Neural progenitor cell (in vitro differentiated cells): ENCODE measurements at regions not wholly inside any gene's neighbourhood (a gene's known extent, or its start where the extent isn't known, plus 50 kb on each side); places are given as distances from the start of the nearest gene placed in this dataset.

Experiments used
- DNase-seq: peaks from one replicate; pipeline ENCODE4 v3.0.0-alpha.2; 2016; ENCODE audit warnings: low spot score
- H2AFZ ChIP-seq: fragments of 200-600 bp; sonication (generic); replicated peaks from 2 replicates; pipeline ENCODE4 v1.6.1; 2016; ENCODE audit warnings: antibody characterized with exemption
- H3F3A ChIP-seq: fragments of 200-600 bp; sonication (generic); 2 replicates; pipeline ENCODE4 v1.6.1; 2016; ENCODE audit warnings: antibody characterized with exemption, low read depth
- H3K27ac ChIP-seq: fragments of 200-600 bp; sonication (generic); 2 replicates; pipeline ENCODE4 v1.5.1; 2016; ENCODE audit warnings: mild to moderate bottlenecking
- H3K27me3 ChIP-seq: fragments of 200-600 bp; sonication (generic); 2 replicates; pipeline ENCODE4 v1.6.1; 2016; ENCODE audit warnings: mild to moderate bottlenecking, moderate library complexity
- H3K36me3 ChIP-seq: fragments of 200-600 bp; sonication (generic); 2 replicates; pipeline ENCODE4 v1.5.1; 2016
- H3K4me1 ChIP-seq: fragments of 200-600 bp; sonication (generic); 2 replicates; pipeline ENCODE4 v1.6.1; 2016; ENCODE audit warnings: mixed run types
- H3K4me2 ChIP-seq: fragments of 200-600 bp; sonication (generic); 2 replicates; pipeline ENCODE4 v1.6.1; 2016
- H3K4me3 ChIP-seq: fragments of 200-600 bp; sonication (generic); 2 replicates; pipeline ENCODE4 v1.5.1; 2016
- H3K79me2 ChIP-seq: fragments of 200-600 bp; sonication (generic); 2 replicates; pipeline ENCODE4 v1.6.1; 2016; ENCODE audit warnings: low read depth
- H3K9ac ChIP-seq: fragments of 200-600 bp; sonication (generic); 2 replicates; pipeline ENCODE4 v1.6.1; 2016
- H3K9me3 ChIP-seq: fragments of 200-600 bp; sonication (generic); 2 replicates; pipeline ENCODE4 v1.5.1; 2016; ENCODE audit warnings: low read depth
- H4K20me1 ChIP-seq: fragments of 200-600 bp; sonication (generic); 2 replicates; pipeline ENCODE4 v1.6.1; 2016; ENCODE audit warnings: low read depth
- H3K27ac Mint-ChIP-seq: 3 replicates; pipeline ENCODE4 v1.8.0; 2021; ENCODE audit warnings: mixed read lengths
- H3K27me3 Mint-ChIP-seq: 2 replicates; pipeline ENCODE4 v1.8.0; 2022; ENCODE audit warnings: low read depth, mild to moderate bottlenecking, inconsistent platforms, moderate library complexity, mixed read lengths; ENCODE audit not compliant: insufficient read depth
- H3K36me3 Mint-ChIP-seq: 3 replicates; pipeline ENCODE4 v1.8.0; 2021; ENCODE audit warnings: mixed read lengths
- H3K4me1 Mint-ChIP-seq: 3 replicates; pipeline ENCODE4 v1.8.0; 2021; ENCODE audit warnings: mixed read lengths
- H3K4me3 Mint-ChIP-seq: 3 replicates; pipeline ENCODE4 v1.8.0; 2021; ENCODE audit warnings: mild to moderate bottlenecking, moderate library complexity, mixed read lengths
- H3K9me3 Mint-ChIP-seq: 3 replicates; pipeline ENCODE4 v1.8.0; 2020; ENCODE audit warnings: mixed read lengths
- EZH2 ChIP-seq: fragments of 200-600 bp; sonication (generic); IDR thresholded peaks from 2 replicates; pipeline ENCODE4 v1.6.1; 2017; ENCODE audit warnings: antibody characterized with exemption, mild to moderate bottlenecking, moderate library complexity
- EZH2phosphoT487 ChIP-seq: fragments of 200-600 bp; sonication (generic); IDR thresholded peaks from 2 replicates; pipeline ENCODE4 v1.6.1; 2017; ENCODE audit warnings: antibody characterized with exemption
- TF ChIP-seq, protein P1 (sequence below): fragments of 200-600 bp; sonication (generic); IDR thresholded peaks from 2 replicates; pipeline ENCODE4 v1.5.1; 2017; ENCODE audit warnings: antibody characterized with exemption, mild to moderate bottlenecking

GRCh38 chrX:69415698-69416097, 88.4 kb upstream of the NALF2 start:
- TF ChIP-seq, protein P1, sequence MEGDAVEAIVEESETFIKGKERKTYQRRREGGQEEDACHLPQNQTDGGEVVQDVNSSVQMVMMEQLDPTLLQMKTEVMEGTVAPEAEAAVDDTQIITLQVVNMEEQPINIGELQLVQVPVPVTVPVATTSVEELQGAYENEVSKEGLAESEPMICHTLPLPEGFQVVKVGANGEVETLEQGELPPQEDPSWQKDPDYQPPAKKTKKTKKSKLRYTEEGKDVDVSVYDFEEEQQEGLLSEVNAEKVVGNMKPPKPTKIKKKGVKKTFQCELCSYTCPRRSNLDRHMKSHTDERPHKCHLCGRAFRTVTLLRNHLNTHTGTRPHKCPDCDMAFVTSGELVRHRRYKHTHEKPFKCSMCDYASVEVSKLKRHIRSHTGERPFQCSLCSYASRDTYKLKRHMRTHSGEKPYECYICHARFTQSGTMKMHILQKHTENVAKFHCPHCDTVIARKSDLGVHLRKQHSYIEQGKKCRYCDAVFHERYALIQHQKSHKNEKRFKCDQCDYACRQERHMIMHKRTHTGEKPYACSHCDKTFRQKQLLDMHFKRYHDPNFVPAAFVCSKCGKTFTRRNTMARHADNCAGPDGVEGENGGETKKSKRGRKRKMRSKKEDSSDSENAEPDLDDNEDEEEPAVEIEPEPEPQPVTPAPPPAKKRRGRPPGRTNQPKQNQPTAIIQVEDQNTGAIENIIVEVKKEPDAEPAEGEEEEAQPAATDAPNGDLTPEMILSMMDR = no peak
- no peak for TF ChIP-seq EZH2
- no peak for DNase-seq
- Histone ChIP-seq H3K79me2 (no peaks in the 10 kb centered on the region), H3K9ac (no peak overlapping the region), H3K27ac (no peak overlapping the region), H3K9me3 (no peaks in the 10 kb centered on the region), H3K27me3 (no peaks in the 10 kb centered on the region), H3F3A (no peaks in the 10 kb centered on the region), H3K4me1 (no peaks in the 10 kb centered on the region), H3K36me3 (no peaks in the 10 kb centered on the region), H4K20me1 (no peaks in the 10 kb centered on the region), H3K4me3 (no peak overlapping the region), H2AFZ (no peak overlapping the region), H3K4me2 (no peak overlapping the region)
- Mint-ChIP-seq H3K9me3 (peaks cover 18% of the 10 kb centered on the region), H3K36me3 (no peaks in the 10 kb centered on the region), H3K27me3 (no peaks in the 10 kb centered on the region), H3K4me1 (no peaks in the 10 kb centered on the region), H3K27ac (no peak overlapping the region), H3K4me3 (no peak overlapping the region)

DNA sequence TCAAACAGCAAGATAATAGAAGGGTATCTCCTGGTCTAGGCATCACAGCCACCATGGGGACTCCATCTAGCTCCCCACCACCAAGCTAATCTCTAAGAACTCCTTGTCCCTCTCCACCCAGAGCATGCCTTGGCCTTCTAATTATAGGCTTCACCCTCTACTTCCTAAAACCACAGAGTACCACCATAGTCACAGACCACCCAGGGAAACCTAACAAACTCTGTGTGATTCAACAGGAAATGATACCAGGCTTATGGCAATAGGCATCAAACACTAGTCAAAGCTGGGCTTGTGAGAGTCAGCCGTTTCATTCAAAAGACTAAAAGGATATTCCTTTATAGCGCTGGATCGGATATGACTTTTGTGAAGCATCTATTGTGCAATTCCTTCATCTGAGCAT, 91.5 kb upstream of the NALF2 start:
- Histone ChIP-seq H3K79me2 (no peaks in the 10 kb centered on the region), H3K4me1 (no peaks in the 10 kb centered on the region), H4K20me1 (no peaks in the 10 kb centered on the region), H2AFZ (no peak overlapping the region), H3K4me3 (no peak overlapping the region), H3F3A (no peaks in the 10 kb centered on the region), H3K27ac (no peak overlapping the region), H3K9me3 (no peaks in the 10 kb centered on the region), H3K9ac (no peak overlapping the region), H3K27me3 (no peaks in the 10 kb centered on the region), H3K36me3 (no peaks in the 10 kb centered on the region), H3K4me2 (no peak overlapping the region)
- Mint-ChIP-seq H3K4me1 (no peaks in the 10 kb centered on the region), H3K27ac (no peak overlapping the region), H3K9me3 (peaks cover 9% of the 10 kb centered on the region), H3K36me3 (no peaks in the 10 kb centered on the region), H3K27me3 (no peaks in the 10 kb centered on the region), H3K4me3 (no peak overlapping the region)
- no peak for DNase-seq
- no peak for TF ChIP-seq EZH2
- no peak for TF ChIP-seq EZH2phosphoT487
- TF ChIP-seq, protein P1 = no peak

DNA sequence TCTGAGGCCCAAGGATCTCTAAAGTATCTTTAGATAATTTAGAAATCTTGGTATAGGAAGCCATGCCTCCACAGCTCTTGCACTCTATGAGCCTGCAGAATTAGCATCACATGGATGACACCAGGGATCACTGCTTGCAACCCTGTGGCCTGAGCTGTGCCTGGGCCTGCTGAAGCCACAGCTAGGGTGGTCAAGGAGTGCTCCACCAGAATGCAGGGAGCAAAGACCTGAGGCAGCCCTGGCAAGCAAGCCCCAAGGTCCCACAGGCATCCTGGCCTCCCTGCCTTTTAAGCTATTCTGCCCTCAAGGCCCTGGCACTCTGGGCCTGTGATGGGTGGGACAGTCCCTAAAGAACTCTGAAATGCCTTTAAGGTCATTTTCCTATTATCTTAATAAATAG, 105.2 kb upstream of the NALF2 start:
- H3K9ac ChIP-seq = no peak overlapping the region
- H3K36me3 Mint-ChIP-seq = no peaks in the 10 kb centered on the region
- H3K27ac ChIP-seq = no peak overlapping the region
- H3K36me3 ChIP-seq = no peaks in the 10 kb centered on the region
- no peak for DNase-seq
- H3K4me2 ChIP-seq = no peak overlapping the region
- H3K27me3 Mint-ChIP-seq = peaks cover 2% of the 10 kb centered on the region
- no peaks in the 10 kb centered on the region for H3K79me2 ChIP-seq
- no peak overlapping the region for H2AFZ ChIP-seq
- H3K27ac Mint-ChIP-seq = no peak overlapping the region
- TF ChIP-seq, protein P1 = no peak
- TF ChIP-seq EZH2 (no peak), EZH2phosphoT487 (no peak)
- peaks cover 6% of the 10 kb centered on the region for H3K9me3 Mint-ChIP-seq
- no peaks in the 10 kb centered on the region for H3K9me3 ChIP-seq
- H3F3A ChIP-seq = peaks cover 13% of the 10 kb centered on the region
- H3K4me3 ChIP-seq = no peak overlapping the region
- H4K20me1 ChIP-seq = no peaks in the 10 kb centered on the region
- H3K4me1 Mint-ChIP-seq = peaks cover 14% of the 10 kb centered on the region
- no peaks in the 10 kb centered on the region for H3K27me3 ChIP-seq
- H3K4me3 Mint-ChIP-seq = no peak overlapping the region
- H3K4me1 ChIP-seq = peaks cover 17% of the 10 kb centered on the region
